Activated CD4-positive, CD25-positive, alpha-beta regulatory T cell treated with anti-CD3 and anti-CD28 coated beads, Interleukin-2, amount 50 U/mL, for 72 hours (primary cell): ENCODE measurements at regions not wholly inside any gene's neighbourhood (a gene's known extent, or its start where the extent isn't known, plus 50 kb on each side); places are given as distances from the start of the nearest gene placed in this dataset.
A peak's percentile ranks its signal among the peaks of the same experiment; 100 is the strongest.
"Not testable (repeated sequence)": the region's sequence is repeated elsewhere in the genome, so short reads cannot be mapped to it uniquely, and the experiment has no call there.

Experiments used
- DNase-seq: peaks from one replicate; pipeline ENCODE4 v3.0.0; 2021

- no peak for DNase-seq
These were observed 62.4 kb downstream of the CRYBB2 start for GRCh38 chr22:25281675-25282345.

GRCh38 chr22:25282346-25282670 lies 62.9 kb downstream of the CRYBB2 start:
- DNase-seq, result no peak

GRCh38 chr22:25282671-25283561 lies 63.5 kb downstream of the CRYBB2 start:
- DNase-seq, result no peak

GRCh38 chr22:25288481-25288880 lies 69.0 kb downstream of the CRYBB2 start:
- DNase-seq, result not testable (repeated sequence)

GRCh38 chr22:25301912-25302311 lies 82.5 kb downstream of the CRYBB2 start:
- DNase-seq, result not testable (repeated sequence)

GRCh38 chr22:25309586-25309985 lies 90.1 kb downstream of the CRYBB2 start:
- DNase-seq, result not testable (repeated sequence)

GRCh38 chr22:25311924-25312323 lies 92.5 kb downstream of the CRYBB2 start:
- not testable (repeated sequence) for DNase-seq

- DNase-seq, result no peak
These were observed 98.8 kb downstream of the CRYBB2 start for GRCh38 chr22:25318081-25318823.

GRCh38 chr22:25327018-25327755 lies 107.7 kb downstream of the CRYBB2 start:
- DNase-seq, result no peak

GRCh38 chr22:25331050-25331449 lies 111.6 kb downstream of the CRYBB2 start:
- DNase-seq, result no peak

- DNase-seq, result not testable (repeated sequence)
These were observed 112.5 kb downstream of the CRYBB2 start for GRCh38 chr22:25331911-25332310.

- DNase-seq, result no peak
These were observed 112.9 kb downstream of the CRYBB2 start for GRCh38 chr22:25332386-25332785.

GRCh38 chr22:25334162-25334490 lies 114.7 kb downstream of the CRYBB2 start:
- DNase-seq, result peak; percentile 63

- DNase-seq, result not testable (repeated sequence)
These were observed 115.2 kb downstream of the CRYBB2 start for GRCh38 chr22:25334631-25335030.

- not testable (repeated sequence) for DNase-seq
These were observed 115.8 kb downstream of the CRYBB2 start for GRCh38 chr22:25335276-25335675.

- not testable (repeated sequence) for DNase-seq
These were observed 121.1 kb downstream of the CRYBB2 start for GRCh38 chr22:25340536-25340935.

- not testable (repeated sequence) for DNase-seq
These were observed 124.9 kb downstream of the CRYBB2 start for GRCh38 chr22:25344366-25344765.

GRCh38 chr22:25346859-25347751 lies 127.7 kb downstream of the CRYBB2 start:
- no peak for DNase-seq

GRCh38 chr22:25347752-25348102 lies 128.3 kb downstream of the CRYBB2 start:
- no peak for DNase-seq

GRCh38 chr22:25348391-25348790 lies 129.0 kb downstream of the CRYBB2 start:
- no peak for DNase-seq

GRCh38 chr22:25348996-25349395 lies 129.6 kb downstream of the CRYBB2 start:
- DNase-seq, result not testable (repeated sequence)

GRCh38 chr22:25350551-25350971 lies 131.1 kb downstream of the CRYBB2 start:
- DNase-seq, result no peak
